LHCN-M2 (cell line): ENCODE measurements at regions not wholly inside any gene's neighbourhood (a gene's known extent, or its start where the extent isn't known, plus 50 kb on each side); places are given as distances from the start of the nearest gene placed in this dataset.

ENCODE experiments used
- DNase-seq: peaks from one replicate; pipeline ENCODE4 v3.0.0-alpha.2; 2012; ENCODE audit warnings: low read depth

DNA sequence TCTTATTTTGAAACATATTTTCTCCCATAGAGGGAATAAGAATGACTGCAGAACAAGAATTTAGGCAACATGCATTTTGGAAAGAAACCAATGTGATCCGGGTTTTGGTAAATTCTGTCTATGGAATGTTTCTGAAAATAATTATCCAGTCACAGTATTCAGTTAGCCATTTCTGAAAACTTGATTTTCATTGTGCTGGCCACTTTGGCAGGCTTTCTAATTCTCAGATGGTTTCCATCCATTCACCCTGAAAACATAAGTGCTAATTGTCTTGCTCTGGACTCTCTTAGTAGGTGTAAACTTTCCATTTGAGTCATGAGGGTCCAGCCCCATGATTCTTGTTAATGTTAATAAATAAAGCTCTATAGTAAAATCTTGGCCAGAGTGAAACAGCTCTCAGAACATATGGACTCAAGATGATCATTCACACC is 176.5 kb downstream of the RBM43 start:
- no peak for DNase-seq

DNA sequence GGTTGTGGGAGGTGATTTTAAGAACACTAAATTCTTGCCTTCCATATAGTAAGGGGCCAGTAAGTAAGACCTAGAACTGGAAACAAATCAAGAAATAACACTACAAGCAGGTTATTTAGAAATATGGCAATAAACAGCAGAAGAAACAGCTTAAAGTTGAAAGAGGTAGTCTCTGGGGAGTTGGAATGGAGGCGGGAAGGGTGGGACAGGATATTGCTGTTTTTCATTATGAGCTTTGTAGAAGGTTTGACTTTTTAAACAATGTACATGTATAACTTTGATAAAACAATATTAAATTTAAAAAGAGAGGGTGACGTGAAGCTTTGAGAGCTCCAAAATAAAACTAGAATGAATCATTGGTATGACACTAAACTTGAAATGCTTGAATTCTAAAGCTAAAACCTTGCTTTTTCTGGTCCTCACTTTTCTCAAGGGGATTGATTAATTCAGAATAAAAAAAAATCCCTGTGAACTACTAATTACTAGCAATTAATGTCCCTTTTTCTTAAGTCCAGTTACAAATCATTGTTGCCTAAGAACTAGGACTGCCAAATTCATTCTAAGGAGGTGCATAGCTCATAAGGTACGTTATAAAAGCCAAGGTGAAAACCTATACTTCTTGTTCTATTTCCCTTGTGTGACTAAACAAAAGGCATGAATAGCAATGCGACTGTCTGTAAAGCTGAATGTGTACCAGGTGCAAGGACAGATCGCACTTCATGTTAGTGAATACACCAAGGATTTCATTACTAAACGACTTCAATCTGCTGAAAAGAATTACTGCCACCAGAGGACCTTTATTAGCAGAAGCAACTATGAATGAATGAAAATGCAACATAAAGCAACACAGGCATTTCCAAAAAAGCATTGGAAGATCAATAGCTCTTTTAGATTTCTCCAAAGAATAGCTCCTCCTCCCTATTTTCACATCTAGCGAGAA is 177.5 kb downstream of the RBM43 start:
- no peak for DNase-seq

DNA sequence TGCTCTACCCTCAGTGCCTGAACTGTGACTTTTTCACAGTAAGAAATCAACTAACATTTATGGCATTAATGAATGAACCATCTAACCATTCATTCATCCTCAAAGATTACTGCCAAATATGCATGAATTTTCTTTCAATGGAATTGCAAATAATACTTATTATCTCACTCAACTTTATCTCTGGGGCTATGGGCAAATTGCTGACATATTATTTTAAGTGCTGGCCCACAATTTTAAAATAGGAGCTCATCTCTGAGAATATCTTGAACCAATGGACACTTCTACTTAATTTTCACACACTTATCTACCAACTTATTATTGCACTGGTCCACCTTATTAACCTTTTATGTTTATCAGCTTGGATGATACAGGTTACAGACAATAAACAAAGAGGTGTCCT is 182.8 kb downstream of the RBM43 start:
- no peak for DNase-seq

DNA sequence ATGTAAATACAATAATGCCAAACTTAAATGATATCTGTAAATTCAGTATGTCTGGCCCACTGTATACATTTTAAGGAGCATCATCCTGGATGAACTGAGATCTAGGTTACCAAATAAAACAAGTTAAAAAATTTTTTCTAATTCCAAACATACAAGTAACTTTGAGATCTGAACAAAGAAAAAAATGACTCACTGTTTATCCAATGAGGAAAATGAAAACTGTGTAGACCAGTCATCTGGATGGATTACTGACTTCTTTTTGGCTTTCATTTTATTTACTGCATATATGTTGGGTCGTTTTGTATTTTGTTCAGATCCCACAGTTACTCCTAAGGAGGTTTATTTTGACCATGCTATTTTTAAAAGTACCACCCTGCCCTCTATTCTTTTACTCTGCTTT is 189.8 kb downstream of the RBM43 start:
- peak; percentile 18 for DNase-seq

DNA sequence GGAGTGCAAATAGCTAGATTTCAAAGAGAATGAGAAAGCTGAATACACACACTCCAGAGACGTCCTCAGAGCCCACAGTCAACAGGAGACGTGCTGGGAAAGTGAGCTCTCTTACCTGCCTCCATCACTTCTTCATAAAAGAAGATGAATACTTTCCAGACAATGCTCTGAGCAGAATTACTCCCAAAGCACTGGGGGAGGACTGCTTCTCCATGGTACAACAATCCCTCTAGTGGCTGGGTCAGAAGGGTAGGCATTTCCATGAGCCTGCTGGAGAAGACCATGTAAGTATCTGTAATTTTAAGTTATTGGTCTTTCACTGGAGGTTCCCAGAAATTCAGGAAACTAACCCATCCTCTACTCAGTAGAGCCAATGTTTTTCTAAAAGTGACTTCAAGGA is 190.3 kb downstream of the RBM43 start:
- DNase-seq = peak; percentile 66

DNA sequence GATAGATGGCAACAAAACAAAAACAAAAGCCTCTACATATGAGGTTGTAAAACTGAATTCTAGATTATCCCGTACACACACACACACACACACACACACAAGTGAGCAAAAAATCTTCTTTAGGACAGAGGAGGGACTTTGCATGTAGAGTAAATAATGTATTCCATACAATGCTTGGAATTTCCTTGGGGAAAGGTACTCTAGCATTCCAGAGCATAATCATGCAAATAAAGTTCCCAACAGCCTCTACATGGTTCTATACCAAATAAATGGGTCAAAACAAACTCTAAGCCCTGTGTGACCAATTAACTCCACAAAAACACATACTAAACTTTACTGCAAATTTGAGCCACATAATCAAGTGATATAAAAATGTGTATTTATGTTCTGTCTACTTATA is 191.4 kb downstream of the RBM43 start:
- no peak for DNase-seq

DNA sequence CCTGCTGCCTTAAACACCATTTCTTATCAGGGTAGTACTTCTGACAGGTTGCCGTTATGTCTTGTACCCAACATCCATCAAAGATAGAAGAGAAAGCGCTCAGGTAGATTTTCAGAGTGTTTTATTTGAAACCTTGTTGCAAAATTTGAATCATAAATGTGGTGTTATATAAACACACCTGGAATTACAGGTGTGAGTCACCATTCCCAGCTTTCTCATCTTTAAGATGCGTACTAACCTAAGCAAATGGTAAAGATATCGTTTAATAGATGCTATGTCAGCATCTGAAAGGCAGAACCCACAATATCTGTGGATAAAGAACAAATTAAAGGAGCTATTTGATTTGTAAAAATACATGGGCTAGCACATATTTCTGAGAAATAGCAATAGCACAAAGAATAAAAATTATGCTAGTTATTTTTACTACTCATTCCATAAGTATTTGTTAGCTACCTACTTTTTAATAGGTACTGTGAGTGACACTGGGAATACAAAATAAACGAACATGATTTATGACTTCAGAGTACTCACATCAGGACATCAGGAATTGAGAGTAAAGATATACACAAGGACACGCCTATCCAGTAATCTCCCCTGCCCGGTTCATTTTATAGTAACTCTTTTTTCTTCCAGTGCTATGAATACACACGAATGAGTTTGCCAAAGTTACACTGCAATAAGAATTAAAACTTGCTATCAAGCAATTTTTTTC is 193.8 kb downstream of the RBM43 start:
- no peak for DNase-seq

DNA sequence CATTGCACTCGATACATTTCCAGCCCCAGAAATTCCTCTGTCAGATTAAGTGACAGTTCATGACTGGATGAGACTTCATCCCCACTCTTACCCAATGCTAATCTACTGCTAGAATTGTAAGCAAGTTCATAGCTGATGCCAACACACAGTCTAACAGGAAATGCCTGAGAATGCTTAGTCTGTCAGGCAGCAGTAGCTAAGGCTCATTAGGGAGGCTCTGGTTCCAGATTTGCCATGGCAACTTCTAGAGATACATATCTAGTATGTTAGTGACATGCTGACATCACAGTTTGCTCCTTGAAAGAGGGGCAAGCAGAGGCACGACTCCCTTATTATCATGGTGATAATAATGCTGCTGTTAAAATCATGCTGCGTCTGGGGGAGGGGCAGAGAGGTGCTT is 198.4 kb downstream of the RBM43 start:
- DNase-seq = peak; percentile 13

DNA sequence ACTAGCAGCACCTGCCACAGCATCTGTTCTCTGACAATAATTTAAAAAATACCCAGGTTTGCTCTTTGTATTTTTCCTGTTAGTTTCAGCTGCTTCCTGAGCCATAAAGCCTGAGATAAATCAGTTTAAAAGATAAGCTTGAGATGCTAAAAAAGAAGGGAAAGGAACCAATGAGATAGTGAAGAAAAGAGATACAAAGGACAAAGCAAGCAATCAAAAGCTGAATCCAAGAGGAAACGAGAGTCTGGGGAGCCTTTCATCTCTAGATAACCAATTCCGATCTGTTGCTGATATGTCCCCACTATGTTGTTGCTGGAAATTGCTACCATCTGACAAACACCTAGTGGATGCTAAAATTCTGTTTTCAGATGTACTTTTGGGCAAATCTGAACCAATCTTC is 201.4 kb downstream of the RBM43 start:
- DNase-seq = no peak

DNA sequence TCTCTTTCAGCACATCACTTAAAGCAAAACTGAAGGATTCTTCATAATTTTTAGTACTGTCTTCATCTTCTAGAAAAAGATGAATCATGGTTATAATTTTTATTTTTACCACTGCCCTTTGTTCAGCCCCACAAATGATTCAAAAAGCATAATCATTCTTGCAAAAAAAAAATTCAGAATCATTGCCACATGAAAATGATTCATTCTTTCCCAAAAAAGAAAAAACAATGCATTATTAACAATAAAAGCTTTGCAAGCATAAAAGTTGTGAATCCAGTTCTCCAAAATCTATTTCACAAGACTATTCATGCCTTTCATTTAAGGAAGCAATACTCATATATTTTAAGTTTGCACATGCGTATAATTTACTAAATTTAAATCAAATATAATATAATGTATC is 204.8 kb downstream of the RBM43 start:
- DNase-seq = peak; percentile 71

DNA sequence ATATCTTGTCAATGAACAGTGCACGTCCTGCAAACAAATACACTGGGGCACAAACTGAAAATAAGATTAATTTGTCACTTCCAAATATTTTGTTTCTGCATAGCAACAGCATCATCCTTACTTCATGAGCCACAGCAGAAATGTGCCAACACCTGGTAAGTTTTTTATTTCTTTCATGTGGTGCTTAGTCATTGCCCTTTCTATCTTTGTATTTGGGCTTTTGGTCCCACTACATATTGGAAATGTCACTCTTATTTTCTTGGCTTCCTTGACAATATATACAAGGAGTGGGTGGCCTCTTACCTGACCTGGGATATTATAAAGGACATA is 208.0 kb downstream of the RBM43 start:
- peak; percentile 54 for DNase-seq

DNA sequence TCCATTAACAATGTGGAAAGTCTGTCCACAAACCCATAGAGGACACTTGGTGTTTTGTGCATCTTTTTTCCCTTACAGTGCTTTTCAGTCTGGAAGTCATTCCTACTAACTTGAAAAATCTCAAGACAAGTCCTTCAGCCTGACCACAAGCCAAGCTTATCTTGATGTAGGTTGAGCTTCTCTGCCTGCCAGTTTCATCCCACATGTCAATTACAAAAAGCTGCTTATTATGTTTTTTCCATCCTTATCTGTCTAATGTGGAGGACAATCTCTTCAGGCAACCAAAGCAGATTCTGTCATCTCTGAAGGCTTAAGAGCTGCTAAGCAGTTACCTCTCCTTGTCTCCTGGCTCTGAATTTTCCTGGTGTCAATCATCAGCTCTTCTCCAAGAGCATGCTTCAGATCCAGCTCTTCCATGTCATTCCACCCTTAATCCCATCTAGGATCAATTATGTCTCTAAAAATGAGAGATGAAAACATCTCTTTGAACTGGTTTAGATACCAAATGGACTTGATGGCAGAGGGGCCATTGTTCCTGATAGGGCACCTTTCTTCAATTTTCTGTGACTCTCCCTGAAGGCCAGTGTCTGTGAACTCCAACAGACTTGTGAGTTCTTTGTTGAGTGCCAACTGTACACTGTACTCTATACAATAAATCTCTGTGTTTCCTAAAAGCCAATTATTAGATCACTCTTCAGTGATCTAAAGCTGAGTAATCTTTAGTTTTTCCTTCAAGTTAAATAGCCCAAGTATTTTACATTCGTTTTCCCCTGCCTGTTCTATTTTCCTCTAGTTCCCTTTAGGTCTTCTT is 208.6 kb downstream of the RBM43 start:
- no peak for DNase-seq

DNA sequence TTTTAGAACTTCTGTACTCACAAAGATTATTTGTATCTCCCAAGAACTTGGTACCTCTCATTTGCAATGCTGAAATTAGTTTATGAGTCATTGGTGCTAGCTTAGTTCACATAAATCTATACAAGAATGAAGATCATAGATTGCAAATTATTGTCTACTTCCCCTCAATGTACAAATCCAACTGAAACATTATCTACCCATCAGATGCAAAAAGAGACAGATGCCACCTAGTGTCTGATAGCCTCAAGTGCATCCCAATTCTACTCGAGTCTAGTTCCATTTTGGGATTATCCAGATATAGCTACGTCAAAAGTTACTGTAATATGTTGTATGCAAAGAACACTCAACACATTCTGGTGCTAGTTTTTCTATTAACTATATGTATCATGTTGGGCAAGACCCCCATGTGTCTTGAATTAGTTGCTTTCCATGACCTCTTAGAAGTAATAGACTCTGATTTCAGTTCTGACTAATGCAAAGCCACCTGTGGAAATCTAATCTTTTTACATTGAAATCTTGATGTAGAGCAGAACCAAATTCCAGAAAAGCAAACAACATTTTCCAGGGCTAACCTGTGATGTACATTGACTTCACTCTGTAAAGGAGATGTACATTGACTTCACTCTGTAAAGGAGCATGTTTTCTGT is 210.0 kb downstream of the RBM43 start:
- DNase-seq = peak; percentile 63

DNA sequence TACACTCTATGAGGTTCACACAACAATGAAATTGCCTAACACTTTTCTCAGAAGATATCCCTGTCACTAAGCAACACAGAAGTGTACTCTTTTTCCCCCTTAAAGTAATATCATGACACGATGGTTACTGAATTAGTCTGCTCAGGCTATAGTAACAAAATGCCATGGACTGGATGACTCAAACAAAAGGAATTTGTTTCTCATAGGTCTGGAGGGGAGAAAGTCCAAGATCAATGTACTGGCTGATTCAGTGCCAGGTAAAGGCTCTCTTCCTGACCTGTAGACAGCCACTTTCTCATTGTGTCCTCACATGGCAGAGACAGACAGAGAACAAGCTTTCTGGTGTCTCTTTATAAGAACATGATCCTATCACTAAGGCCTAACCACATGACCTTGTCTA is 211.9 kb downstream of the RBM43 start:
- peak; percentile 55 for DNase-seq

DNA sequence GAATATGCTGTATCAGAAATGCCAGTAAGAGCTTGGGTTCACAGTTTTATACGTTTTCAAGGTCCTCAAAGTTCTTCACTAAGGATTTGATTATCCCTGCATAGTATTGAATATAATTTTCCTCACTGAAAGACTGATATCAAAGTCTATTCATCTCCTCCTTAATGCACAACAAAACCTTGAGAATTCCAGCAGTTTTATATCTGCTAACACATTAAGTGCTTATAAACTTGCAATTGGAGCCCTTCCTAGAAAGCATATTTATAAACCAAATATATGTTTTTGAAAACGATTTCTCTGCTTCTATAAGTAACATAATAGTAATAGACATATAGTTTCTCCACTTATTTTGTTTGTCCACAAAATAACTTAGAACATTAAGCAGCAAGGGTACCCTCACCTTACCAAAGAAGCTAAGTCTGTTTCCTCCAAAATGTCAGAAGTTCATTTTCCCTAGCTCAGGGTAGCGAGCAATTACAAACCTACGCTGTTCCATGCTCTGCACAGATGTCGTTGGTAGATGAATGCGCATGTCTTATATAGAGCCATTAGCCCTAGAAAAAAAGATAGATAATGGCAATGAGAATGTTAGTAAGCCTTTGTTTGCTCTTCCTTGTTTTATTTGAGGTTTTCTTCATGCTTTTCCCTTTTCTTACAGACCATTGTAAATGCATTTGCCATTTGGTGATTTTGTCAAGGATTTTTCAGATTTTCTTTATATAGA is 213.2 kb downstream of the RBM43 start:
- DNase-seq = no peak

DNA sequence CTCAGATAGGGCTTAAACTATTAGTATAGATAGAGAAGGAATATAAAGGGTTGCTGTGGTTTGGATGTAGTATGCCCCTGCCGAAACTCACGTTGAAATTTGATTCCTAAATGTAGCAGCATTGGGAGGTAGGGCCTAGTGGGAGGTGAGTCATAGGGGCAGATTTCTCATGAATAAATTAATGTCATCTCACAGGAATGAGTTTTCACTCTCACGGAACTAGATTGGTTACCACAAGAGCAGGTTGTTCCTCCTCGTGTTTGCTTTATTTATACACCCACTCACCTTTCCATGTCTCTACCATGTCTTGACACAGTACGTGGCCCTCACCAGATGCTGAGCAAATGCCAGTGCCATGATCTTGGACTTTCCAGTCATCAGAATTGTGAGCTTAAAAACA is 218.2 kb downstream of the RBM43 start:
- DNase-seq = peak; percentile 85

DNA sequence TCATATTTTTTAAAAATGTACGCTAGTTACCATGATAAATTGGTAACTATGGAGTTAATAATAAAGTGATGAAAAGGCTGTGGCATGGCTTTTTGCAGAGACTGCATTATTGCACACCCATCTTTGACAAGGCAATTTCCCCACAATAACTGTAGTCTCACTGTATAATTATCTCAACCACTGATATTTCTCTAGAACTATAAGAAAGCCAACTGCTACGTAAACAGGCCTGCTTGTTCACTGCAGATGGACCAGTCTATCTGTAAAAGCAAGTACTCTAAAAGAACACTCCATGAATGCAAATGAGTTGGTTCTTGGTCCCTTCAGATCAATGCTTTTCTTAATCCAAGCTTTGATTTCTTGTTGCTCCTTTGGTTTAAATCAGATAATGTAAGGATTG is 218.7 kb downstream of the RBM43 start:
- DNase-seq = no peak

DNA sequence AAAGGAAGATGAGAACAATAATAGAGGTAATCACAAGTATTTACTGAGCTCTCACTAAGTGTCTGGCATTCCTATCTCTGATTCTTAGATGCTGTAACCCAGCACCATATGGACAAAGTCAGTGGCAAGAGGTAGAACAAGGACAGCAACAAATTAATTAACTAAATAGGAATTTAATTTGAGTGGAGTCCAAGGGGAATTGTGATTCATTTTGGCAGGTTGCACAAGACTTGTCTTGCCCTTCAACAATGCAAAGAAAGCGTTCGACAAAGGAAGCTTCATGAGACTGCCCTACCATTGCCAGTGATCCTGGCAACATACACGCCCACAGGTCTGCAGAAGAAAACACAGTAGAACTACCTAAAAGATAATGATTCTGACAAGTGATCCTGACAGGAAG is 221.6 kb downstream of the RBM43 start:
- DNase-seq = no peak

DNA sequence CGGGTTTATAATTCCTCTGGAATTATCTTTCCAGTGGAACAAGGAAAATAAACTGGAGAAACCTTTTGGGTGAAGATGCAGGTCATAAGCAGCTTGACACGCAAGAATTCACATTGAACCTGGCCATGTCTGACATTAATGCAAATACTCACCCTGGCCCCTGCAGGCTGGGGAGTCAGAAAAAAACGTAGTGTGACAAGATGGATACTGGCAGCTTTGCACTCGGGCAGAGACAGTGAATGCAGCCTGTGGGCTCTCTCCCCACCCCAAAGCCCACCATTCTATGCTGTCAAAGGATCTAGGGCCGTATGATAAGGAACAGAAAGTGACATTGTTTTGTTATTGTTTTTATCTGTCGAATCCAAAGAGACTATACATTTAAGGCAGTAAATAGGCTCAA is 223.1 kb downstream of the RBM43 start:
- DNase-seq = no peak

DNA sequence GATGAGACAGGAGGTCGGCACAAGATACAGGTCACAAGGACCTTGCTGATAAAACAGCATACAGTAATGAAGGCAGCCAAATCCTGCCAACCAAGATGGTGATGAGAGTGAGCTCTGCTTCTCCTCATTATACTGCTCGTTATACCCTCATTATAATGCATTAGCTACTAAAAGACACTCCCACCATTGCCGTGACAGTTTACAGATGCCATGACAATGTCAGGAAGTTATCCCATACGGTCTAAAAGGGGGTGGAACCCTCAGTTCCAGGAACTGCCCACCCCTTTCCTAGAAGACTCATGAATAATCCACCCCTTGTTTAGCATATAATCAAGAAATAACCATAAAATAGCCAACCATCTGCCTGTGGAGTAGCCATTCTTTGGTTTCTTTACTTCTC is 224.2 kb downstream of the RBM43 start:
- DNase-seq = no peak
